ENCODE measurements at regions not wholly inside any gene's neighbourhood (a gene's known extent, or its start where the extent isn't known, plus 50 kb on each side); places are given as distances from the start of the nearest gene placed in this dataset.

DNA sequence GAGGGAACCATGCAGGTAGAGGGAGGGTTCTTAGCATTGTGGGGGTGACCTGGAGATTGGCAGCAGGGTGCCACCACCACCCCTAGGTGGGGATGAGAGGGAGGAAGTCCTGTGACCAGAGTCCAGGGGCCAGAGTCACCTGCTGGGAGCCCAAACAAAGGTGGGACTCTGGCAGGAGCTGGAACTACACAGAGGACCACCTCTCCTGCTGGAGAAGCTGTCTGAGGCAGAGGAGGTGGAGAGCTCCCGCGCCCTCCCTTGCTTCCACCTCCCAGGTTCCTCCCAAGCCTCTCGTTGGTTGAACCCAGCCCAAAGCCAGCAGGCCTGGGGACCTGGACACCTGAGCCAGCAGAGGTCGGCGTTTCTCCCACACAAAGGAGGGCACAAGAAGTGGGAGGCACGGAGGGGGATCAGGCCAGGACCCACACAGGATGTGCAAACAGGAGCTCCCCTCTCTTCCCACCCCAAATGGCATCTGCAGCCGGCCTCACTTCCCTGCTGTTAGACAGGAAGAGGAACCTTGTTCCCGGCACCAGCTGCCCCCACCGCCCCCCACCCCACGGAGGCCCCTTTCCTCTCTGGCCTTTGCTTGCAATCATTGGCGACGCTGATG, 154.6 kb downstream of the SEC14L1 start:
- no peak for TF ChIP-seq ZNF660 (CRISPR knock-in tag; IDR thresholded peaks at IDR 0.05; ENCODE audit: borderline replicate concordance, low read depth)
- TF ChIP-seq SYNCRIP (IDR thresholded peaks at IDR 0.05; ENCODE audit: insufficient read depth, low read depth, low read length) = no peak
- no peak for TF ChIP-seq ZNF501 (CRISPR knock-in tag; IDR thresholded peaks at IDR 0.05)
- TF ChIP-seq, protein P1, sequence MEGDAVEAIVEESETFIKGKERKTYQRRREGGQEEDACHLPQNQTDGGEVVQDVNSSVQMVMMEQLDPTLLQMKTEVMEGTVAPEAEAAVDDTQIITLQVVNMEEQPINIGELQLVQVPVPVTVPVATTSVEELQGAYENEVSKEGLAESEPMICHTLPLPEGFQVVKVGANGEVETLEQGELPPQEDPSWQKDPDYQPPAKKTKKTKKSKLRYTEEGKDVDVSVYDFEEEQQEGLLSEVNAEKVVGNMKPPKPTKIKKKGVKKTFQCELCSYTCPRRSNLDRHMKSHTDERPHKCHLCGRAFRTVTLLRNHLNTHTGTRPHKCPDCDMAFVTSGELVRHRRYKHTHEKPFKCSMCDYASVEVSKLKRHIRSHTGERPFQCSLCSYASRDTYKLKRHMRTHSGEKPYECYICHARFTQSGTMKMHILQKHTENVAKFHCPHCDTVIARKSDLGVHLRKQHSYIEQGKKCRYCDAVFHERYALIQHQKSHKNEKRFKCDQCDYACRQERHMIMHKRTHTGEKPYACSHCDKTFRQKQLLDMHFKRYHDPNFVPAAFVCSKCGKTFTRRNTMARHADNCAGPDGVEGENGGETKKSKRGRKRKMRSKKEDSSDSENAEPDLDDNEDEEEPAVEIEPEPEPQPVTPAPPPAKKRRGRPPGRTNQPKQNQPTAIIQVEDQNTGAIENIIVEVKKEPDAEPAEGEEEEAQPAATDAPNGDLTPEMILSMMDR (CRISPR knock-in tag; IDR thresholded peaks at IDR 0.05) = no peak
- no peak for TF ChIP-seq SIN3A (IDR thresholded peaks at IDR 0.05; ENCODE audit: borderline replicate concordance, low read depth, low read length)
- no peak for TF ChIP-seq FIP1L1 (IDR thresholded peaks at IDR 0.05; ENCODE audit: borderline replicate concordance, insufficient read depth, low read depth, low read length)
- no peak for TF ChIP-seq CC2D1A (CRISPR knock-in tag; IDR thresholded peaks at IDR 0.05)

All from HepG2 (cell line).